ENCODE measurements at regions not wholly inside any gene's neighbourhood (a gene's known extent, or its start where the extent isn't known, plus 50 kb on each side); places are given as distances from the start of the nearest gene placed in this dataset.

GRCh38 chr11:131121426-131122333 lies 205.4 kb upstream of the SNX19 start:
- Histone ChIP-seq H3K27ac (ENCODE audit: low read depth, low read length) (no peak overlapping the region), H3K4me3 (ENCODE audit: low read depth, low read length) (no peak overlapping the region), H3K9me3 (ENCODE audit: control insufficient read depth, insufficient read depth, low read length) (no peaks in the 10 kb centered on the region), H3K27me3 (ENCODE audit: control insufficient read depth, insufficient read depth, low read length) (no peaks in the 10 kb centered on the region)
- no peak for DNase-seq (ENCODE audit: low read depth, low spot score)
- TF ChIP-seq, protein P1, sequence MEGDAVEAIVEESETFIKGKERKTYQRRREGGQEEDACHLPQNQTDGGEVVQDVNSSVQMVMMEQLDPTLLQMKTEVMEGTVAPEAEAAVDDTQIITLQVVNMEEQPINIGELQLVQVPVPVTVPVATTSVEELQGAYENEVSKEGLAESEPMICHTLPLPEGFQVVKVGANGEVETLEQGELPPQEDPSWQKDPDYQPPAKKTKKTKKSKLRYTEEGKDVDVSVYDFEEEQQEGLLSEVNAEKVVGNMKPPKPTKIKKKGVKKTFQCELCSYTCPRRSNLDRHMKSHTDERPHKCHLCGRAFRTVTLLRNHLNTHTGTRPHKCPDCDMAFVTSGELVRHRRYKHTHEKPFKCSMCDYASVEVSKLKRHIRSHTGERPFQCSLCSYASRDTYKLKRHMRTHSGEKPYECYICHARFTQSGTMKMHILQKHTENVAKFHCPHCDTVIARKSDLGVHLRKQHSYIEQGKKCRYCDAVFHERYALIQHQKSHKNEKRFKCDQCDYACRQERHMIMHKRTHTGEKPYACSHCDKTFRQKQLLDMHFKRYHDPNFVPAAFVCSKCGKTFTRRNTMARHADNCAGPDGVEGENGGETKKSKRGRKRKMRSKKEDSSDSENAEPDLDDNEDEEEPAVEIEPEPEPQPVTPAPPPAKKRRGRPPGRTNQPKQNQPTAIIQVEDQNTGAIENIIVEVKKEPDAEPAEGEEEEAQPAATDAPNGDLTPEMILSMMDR (IDR thresholded peaks at IDR 0.05; ENCODE audit: low read depth, low read length), result no peak
- ChIA-PET POLR2A (no interaction called here), CTCF (no interaction called here)

DNA sequence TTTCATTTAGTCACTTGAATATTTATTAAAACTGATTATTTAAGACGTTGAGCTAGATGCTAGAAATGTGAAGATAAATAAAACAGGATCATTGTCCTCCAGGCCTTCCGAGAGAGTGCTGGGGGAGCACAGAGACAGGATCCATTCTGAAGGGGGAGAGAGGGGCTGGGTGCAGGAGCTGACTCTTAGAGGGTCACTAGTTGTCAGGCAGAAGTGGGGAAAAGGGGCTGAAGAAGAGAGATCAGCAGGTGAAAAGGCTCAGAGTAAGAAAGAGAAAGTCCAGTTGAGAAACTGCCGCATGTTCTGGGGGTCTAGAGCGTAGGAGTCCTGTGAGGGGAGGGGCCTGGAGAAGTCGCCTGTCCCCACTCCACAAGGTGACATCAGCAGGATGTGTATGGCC lies 206.2 kb upstream of the SNX19 start:
- no peaks in the 10 kb centered on the region for H3K27me3 ChIP-seq (ENCODE audit: control insufficient read depth, insufficient read depth, low read length)
- no peak for DNase-seq (ENCODE audit: low read depth, low spot score)
- H3K4me3 ChIP-seq (ENCODE audit: low read depth, low read length), result no peak overlapping the region
- H3K27ac ChIP-seq (ENCODE audit: low read depth, low read length), result no peak overlapping the region
- TF ChIP-seq, protein P1 (IDR thresholded peaks at IDR 0.05; ENCODE audit: low read depth, low read length), result no peak
- CTCF ChIA-PET, result no interaction called here
- H3K9me3 ChIP-seq (ENCODE audit: control insufficient read depth, insufficient read depth, low read length), result no peaks in the 10 kb centered on the region
- POLR2A ChIA-PET, result no interaction called here

DNA sequence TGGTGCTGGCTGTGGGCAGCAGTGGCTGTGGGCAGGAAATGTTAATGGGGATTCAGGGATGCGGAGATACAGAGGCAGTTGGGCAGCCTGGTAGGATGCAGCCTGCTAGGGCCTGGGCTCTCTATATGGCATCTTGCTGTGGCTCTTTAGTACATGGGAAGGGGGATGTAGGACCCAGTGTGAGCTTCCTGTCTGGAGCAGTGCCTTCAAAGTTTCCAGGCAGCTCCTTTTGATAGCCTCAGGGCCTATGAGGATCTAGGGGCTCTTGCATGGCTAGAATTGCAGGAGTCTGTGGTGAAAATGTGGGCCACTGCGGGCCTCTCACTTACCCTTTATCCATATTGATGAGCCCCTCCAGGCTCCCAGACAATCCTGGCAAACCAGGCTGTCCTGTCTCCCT lies 213.2 kb upstream of the SNX19 start:
- TF ChIP-seq, protein P1 (IDR thresholded peaks at IDR 0.05; ENCODE audit: low read depth, low read length), result no peak
- no peaks in the 10 kb centered on the region for H3K27me3 ChIP-seq (ENCODE audit: control insufficient read depth, insufficient read depth, low read length)
- DNase-seq (ENCODE audit: low read depth, low spot score), result no peak
- no peaks in the 10 kb centered on the region for H3K9me3 ChIP-seq (ENCODE audit: control insufficient read depth, insufficient read depth, low read length)
- H3K4me3 ChIP-seq (ENCODE audit: low read depth, low read length), result no peak overlapping the region
- ChIA-PET POLR2A (no interaction called here), CTCF (no interaction called here)
- H3K27ac ChIP-seq (ENCODE audit: low read depth, low read length), result no peak overlapping the region

DNA sequence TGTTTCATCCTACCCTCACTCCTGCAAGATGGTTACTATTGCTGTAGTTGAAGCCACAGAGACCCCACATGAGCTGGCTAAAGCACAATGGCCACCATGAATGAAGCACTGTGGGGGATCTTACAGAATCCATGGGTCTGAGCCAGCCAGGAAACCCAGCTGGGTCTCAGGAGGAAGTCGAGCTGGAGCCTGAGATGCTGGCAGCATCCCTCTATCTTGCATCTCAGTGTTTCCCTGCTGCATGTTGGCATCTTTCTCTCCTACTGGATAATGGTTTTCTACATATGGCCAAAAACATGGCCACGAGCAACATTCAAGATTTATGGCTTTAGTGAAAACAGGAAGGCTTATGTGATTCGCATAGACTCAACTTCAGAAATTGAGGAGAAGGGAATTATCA lies 219.3 kb upstream of the SNX19 start:
- CTCF ChIA-PET, result no interaction called here
- Histone ChIP-seq H3K27ac (ENCODE audit: low read depth, low read length) (no peak overlapping the region), H3K4me3 (ENCODE audit: low read depth, low read length) (no peak overlapping the region), H3K9me3 (ENCODE audit: control insufficient read depth, insufficient read depth, low read length) (no peaks in the 10 kb centered on the region), H3K27me3 (ENCODE audit: control insufficient read depth, insufficient read depth, low read length) (no peaks in the 10 kb centered on the region)
- DNase-seq (ENCODE audit: low read depth, low spot score), result no peak
- POLR2A ChIA-PET, result no interaction called here
- TF ChIP-seq, protein P1 (IDR thresholded peaks at IDR 0.05; ENCODE audit: low read depth, low read length), result no peak

- Histone ChIP-seq H3K9me3 (ENCODE audit: control insufficient read depth, insufficient read depth, low read length) (no peaks in the 10 kb centered on the region), H3K4me3 (ENCODE audit: low read depth, low read length) (no peak overlapping the region), H3K27me3 (ENCODE audit: control insufficient read depth, insufficient read depth, low read length) (no peaks in the 10 kb centered on the region), H3K27ac (ENCODE audit: low read depth, low read length) (peak overlapping the region; percentile 63)
- ChIA-PET POLR2A (no interaction called here), CTCF (no interaction called here)
- DNase-seq (ENCODE audit: low read depth, low spot score), result peak; percentile 18
- TF ChIP-seq, protein P1 (IDR thresholded peaks at IDR 0.05; ENCODE audit: low read depth, low read length), result no peak
Measured at GRCh38 chr11:131136486-131136885, 220.2 kb upstream of the SNX19 start.

Data from AG04450 (cell line).